Trophoblast cell (in vitro differentiated cells and primary cell): ENCODE measurements at regions not wholly inside any gene's neighbourhood (a gene's known extent, or its start where the extent isn't known, plus 50 kb on each side); places are given as distances from the start of the nearest gene placed in this dataset.

Source experiments
- DNase-seq, 2 donors: peaks; one replicate each; pipeline ENCODE4 v3.0.0-alpha.2; 2016
- H2AFZ ChIP-seq: 2 replicates; pipeline ENCODE4 v1.6.1; 2013; ENCODE audit warnings: low read length, moderate library complexity, mild to moderate bottlenecking; ENCODE audit not compliant: insufficient read depth, poor library complexity
- H2AK5ac ChIP-seq: 2 replicates; pipeline ENCODE4 v1.6.1; 2013; ENCODE audit warnings: mild to moderate bottlenecking, low read length
- H2BK120ac ChIP-seq: 2 replicates; pipeline ENCODE4 v1.6.1; 2013; ENCODE audit warnings: low read length, mild to moderate bottlenecking, moderate library complexity; ENCODE audit not compliant: insufficient read depth, poor library complexity
- H2BK12ac ChIP-seq: 2 replicates; pipeline ENCODE4 v1.6.1; 2013; ENCODE audit warnings: mild to moderate bottlenecking, low read length, moderate library complexity
- H2BK5ac ChIP-seq: 2 replicates; pipeline ENCODE4 v1.6.1; 2013; ENCODE audit warnings: low read length, low read depth, moderate library complexity, mild to moderate bottlenecking; ENCODE audit not compliant: poor library complexity
- H3K14ac ChIP-seq: 2 replicates; pipeline ENCODE4 v1.6.1; 2013; ENCODE audit warnings: mild to moderate bottlenecking, low read length
- H3K18ac ChIP-seq: 2 replicates; pipeline ENCODE4 v1.6.1; 2013; ENCODE audit warnings: mild to moderate bottlenecking, low read length
- H3K23ac ChIP-seq: 2 replicates; pipeline ENCODE4 v1.6.1; 2013; ENCODE audit warnings: low read length
- H3K27ac ChIP-seq: 2 replicates; pipeline ENCODE4 v1.5.1; 2013; ENCODE audit warnings: low read depth, mild to moderate bottlenecking, inconsistent platforms, low read length, moderate library complexity
- H3K27me3 ChIP-seq: 2 replicates; pipeline ENCODE4 v1.6.1; 2013; ENCODE audit warnings: inconsistent platforms, mild to moderate bottlenecking, low read length, moderate library complexity; ENCODE audit not compliant: insufficient read depth
- H3K36me3 ChIP-seq, 2 experiments: 1 replicate in 1 of 2; 2 replicates in 1 of 2; pipeline ENCODE4 v1.6.1; 2013; ENCODE audit warnings: low read length in 2 of 2, mild to moderate bottlenecking in 2 of 2, moderate library complexity in 1 of 2; ENCODE audit not compliant: insufficient read depth in 2 of 2, control insufficient read depth in 1 of 2
- H3K4ac ChIP-seq: 2 replicates; pipeline ENCODE4 v1.6.1; 2013; ENCODE audit warnings: low read depth, mild to moderate bottlenecking, low read length, moderate library complexity
- H3K4me1 ChIP-seq, 2 experiments: 1 replicate in 1 of 2; 2 replicates in 1 of 2; pipeline ENCODE4 v1.6.1; 2013; ENCODE audit warnings: low read length in 2 of 2, mild to moderate bottlenecking in 2 of 2, moderate library complexity in 1 of 2; ENCODE audit not compliant: insufficient read depth in 2 of 2, control insufficient read depth in 1 of 2
- H3K4me2 ChIP-seq: 2 replicates; pipeline ENCODE4 v1.6.1; 2013; ENCODE audit warnings: inconsistent platforms, mild to moderate bottlenecking, low read length, moderate library complexity
- H3K4me3 ChIP-seq: 2 replicates; pipeline ENCODE4 v1.5.1; 2013; ENCODE audit warnings: mild to moderate bottlenecking, low read depth, low read length, inconsistent platforms
- H3K79me1 ChIP-seq: one replicate; pipeline ENCODE4 v1.6.1; 2013; ENCODE audit warnings: low read length
- H3K79me2 ChIP-seq: 2 replicates; pipeline ENCODE4 v1.6.1; 2013; ENCODE audit warnings: low read length, mild to moderate bottlenecking; ENCODE audit not compliant: control insufficient read depth, insufficient read depth, poor library complexity
- H3K9ac ChIP-seq: 2 replicates; pipeline ENCODE4 v1.6.1; 2013; ENCODE audit warnings: mild to moderate bottlenecking, low read length
- H3K9me3 ChIP-seq: 2 replicates; pipeline ENCODE4 v1.6.1; 2013; ENCODE audit warnings: low read depth, mild to moderate bottlenecking, control low read depth, inconsistent platforms, low read length; ENCODE audit not compliant: insufficient read depth
- H4K12ac ChIP-seq: 2 replicates; pipeline ENCODE4 v1.6.1; 2013; ENCODE audit warnings: low read depth, mild to moderate bottlenecking, low read length, moderate library complexity
- H4K8ac ChIP-seq: 2 replicates; pipeline ENCODE4 v1.6.1; 2013; ENCODE audit warnings: low read depth, mild to moderate bottlenecking, low read length, moderate library complexity
- H4K91ac ChIP-seq: one replicate; pipeline ENCODE4 v1.6.1; 2013; ENCODE audit warnings: low read depth, mild to moderate bottlenecking, low read length, moderate library complexity
- WGBS: extraction: QIAGEN DNeasy Blood & Tissue Kit; methylation state at CpG from one replicate; pipeline ENCODE4 v1.1.7; 2013; ENCODE audit warnings: missing lambda C conversion rate; ENCODE audit not compliant: insufficient read length, insufficient coverage; ENCODE audit errors: extremely low coverage; 5-methylcytosine and 5-hydroxymethylcytosine counted together

DNA sequence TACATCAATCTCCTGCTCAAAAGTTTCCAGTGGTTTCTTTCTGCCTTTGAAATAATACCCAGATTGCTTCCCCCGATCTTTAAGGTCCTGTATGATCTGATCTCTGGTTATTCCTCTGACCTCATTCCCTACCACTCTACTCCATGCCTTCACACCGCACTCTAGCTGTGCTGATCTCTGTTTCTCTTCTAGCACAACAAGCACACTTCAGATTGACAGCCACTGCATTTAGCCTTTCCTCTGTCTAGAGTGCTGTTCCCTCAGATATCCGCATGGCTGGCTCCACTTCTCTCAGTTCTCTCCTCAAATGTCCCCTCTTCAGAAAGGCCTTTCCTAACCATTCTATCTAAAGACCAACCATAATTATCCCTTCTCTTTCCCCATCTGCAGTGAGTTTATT lies 370.4 kb upstream of the FGF13 start:
- H3K4ac ChIP-seq: no peak overlapping the region
- WGBS: no CpG with 5 or more reads among the region's 3 CpGs
- H4K91ac ChIP-seq: no peak overlapping the region
- no peak overlapping the region for H4K8ac ChIP-seq
- H2BK5ac ChIP-seq: no peak overlapping the region
- H3K79me2 ChIP-seq: no peaks in the 10 kb centered on the region
- H2AFZ ChIP-seq: no peak overlapping the region
- no peaks in the 10 kb centered on the region for H3K9me3 ChIP-seq
- no peak overlapping the region for H2AK5ac ChIP-seq
- no peak overlapping the region for H3K4me2 ChIP-seq
- H3K27me3 ChIP-seq: no peaks in the 10 kb centered on the region
- no peak overlapping the region for H3K14ac ChIP-seq
- H3K36me3 ChIP-seq: no peaks in the 10 kb centered on the region
- H4K12ac ChIP-seq: no peak overlapping the region
- H3K27ac ChIP-seq: no peak overlapping the region
- H3K23ac ChIP-seq: no peak overlapping the region
- no peak overlapping the region for H3K9ac ChIP-seq
- H3K4me3 ChIP-seq: no peak overlapping the region
- no peaks in the 10 kb centered on the region for H3K79me1 ChIP-seq
- DNase-seq: no peak
- no peak overlapping the region for H2BK12ac ChIP-seq
- no peaks in the 10 kb centered on the region for H3K4me1 ChIP-seq
- H2BK120ac ChIP-seq: no peak overlapping the region
- H3K18ac ChIP-seq: no peak overlapping the region

DNA sequence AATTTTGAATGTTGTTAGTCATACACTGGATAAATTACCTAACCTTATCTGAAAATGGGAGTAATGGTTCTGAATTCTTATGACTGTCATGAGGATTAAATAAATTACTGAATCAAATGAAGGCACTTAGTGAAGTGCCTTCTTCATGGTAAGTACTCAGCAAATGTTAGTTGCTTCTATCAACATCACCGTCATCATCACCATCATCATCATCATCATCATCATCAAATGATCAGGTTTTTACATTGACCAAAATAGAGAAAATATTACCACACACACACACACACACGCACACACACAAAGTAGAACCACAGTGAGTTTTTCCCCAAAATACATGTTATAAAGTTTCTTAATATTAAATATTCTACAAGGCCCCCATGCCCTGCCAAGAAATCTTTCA lies 368.3 kb upstream of the FGF13 start:
- Histone ChIP-seq H4K91ac (no peak overlapping the region), H3K79me1 (no peaks in the 10 kb centered on the region), H2BK120ac (no peak overlapping the region), H3K79me2 (no peaks in the 10 kb centered on the region), H2AFZ (no peak overlapping the region), H3K23ac (no peak overlapping the region), H3K4me1 (no peaks in the 10 kb centered on the region), H3K27me3 (no peaks in the 10 kb centered on the region), H3K9ac (no peak overlapping the region), H3K27ac (no peak overlapping the region), H2BK5ac (no peak overlapping the region), H3K4ac (no peak overlapping the region), H3K14ac (no peak overlapping the region), H4K8ac (no peak overlapping the region), H2AK5ac (no peak overlapping the region), H3K9me3 (no peaks in the 10 kb centered on the region), H3K4me3 (no peak overlapping the region), H3K36me3 (no peaks in the 10 kb centered on the region), H4K12ac (no peak overlapping the region), H2BK12ac (no peak overlapping the region), H3K4me2 (no peak overlapping the region), H3K18ac (no peak overlapping the region)
- no peak for DNase-seq
- no CpG with 5 or more reads among the region's 2 CpGs for WGBS

DNA sequence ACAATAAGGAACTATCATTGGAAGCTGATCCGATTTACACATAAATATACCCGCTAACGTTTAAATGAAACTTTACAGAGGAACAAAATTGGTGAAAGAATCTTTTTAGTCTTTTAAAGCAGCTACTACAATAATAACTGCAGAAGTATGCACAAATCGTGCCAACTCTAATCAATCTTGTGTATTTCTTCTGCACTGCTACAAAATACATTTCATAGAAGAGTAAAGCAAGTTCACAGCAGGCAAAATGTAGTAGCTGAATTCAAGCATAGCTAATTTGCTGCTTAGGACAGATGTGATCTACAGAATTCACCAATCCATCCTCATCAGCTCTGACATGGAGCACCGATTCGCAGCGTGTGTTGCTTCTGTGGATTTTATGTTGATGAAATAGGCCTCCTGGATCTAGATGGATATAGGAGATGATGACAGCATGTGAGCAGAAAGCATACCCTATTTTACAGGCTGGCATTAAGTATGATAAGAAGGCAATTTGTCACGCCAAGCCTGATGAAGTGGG lies 367.3 kb upstream of the FGF13 start:
- no peak overlapping the region for H3K4me2 ChIP-seq
- no peak overlapping the region for H3K14ac ChIP-seq
- H4K12ac ChIP-seq: no peak overlapping the region
- no peaks in the 10 kb centered on the region for H3K79me1 ChIP-seq
- H3K9ac ChIP-seq: no peak overlapping the region
- H3K9me3 ChIP-seq: no peaks in the 10 kb centered on the region
- H2BK12ac ChIP-seq: no peak overlapping the region
- no peak overlapping the region for H3K18ac ChIP-seq
- no peak overlapping the region for H2AK5ac ChIP-seq
- no CpG with 5 or more reads among the region's 8 CpGs for WGBS
- H4K91ac ChIP-seq: no peak overlapping the region
- H2BK120ac ChIP-seq: no peak overlapping the region
- no peak overlapping the region for H3K4ac ChIP-seq
- H4K8ac ChIP-seq: no peak overlapping the region
- H3K4me3 ChIP-seq: no peak overlapping the region
- no peaks in the 10 kb centered on the region for H3K36me3 ChIP-seq
- no peaks in the 10 kb centered on the region for H3K79me2 ChIP-seq
- no peak for DNase-seq
- H3K23ac ChIP-seq: no peak overlapping the region
- H3K27ac ChIP-seq: no peak overlapping the region
- H2AFZ ChIP-seq: no peak overlapping the region
- no peaks in the 10 kb centered on the region for H3K4me1 ChIP-seq
- no peaks in the 10 kb centered on the region for H3K27me3 ChIP-seq
- H2BK5ac ChIP-seq: no peak overlapping the region

DNA sequence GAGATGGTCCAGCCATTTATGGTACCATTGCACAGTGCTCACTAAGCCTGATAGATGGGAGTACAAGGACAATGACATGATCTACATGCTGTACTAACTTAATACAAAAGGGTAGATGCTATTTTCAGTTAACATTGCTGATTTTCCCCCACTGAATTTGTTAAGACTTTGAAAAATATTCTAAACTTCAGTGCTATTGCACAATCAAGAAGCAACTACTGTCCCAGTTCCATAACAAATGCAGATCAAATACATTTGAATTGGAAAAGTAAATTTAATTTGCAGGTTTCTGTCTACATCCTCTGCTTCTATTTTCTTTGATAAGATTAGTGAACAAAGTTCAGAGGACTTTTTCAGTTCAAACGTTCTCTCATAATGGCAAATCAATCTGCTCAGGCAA lies 366.8 kb upstream of the FGF13 start:
- Histone ChIP-seq H3K14ac (no peak overlapping the region), H4K91ac (no peak overlapping the region), H3K4me2 (no peak overlapping the region), H2AFZ (no peak overlapping the region), H3K4me1 (no peaks in the 10 kb centered on the region), H3K4ac (no peak overlapping the region), H3K9ac (no peak overlapping the region), H3K79me2 (no peaks in the 10 kb centered on the region), H3K79me1 (no peaks in the 10 kb centered on the region), H3K4me3 (no peak overlapping the region), H2BK120ac (no peak overlapping the region), H2BK5ac (no peak overlapping the region), H4K8ac (no peak overlapping the region), H2AK5ac (no peak overlapping the region), H3K18ac (no peak overlapping the region), H3K27me3 (no peaks in the 10 kb centered on the region), H2BK12ac (no peak overlapping the region), H3K36me3 (no peaks in the 10 kb centered on the region), H3K27ac (no peak overlapping the region), H3K9me3 (no peaks in the 10 kb centered on the region), H3K23ac (no peak overlapping the region), H4K12ac (no peak overlapping the region)
- DNase-seq: no peak
- no CpG with 5 or more reads among the region's 1 CpG for WGBS
